ENCODE measurements at regions not wholly inside any gene's neighbourhood (a gene's known extent, or its start where the extent isn't known, plus 50 kb on each side); places are given as distances from the start of the nearest gene placed in this dataset.

GRCh38 chr14:100955201-100955600 is 51.7 kb upstream of the RTL1 start:
- WGBS: 76% methylated on average over 2 of the region's 2 CpGs
- DNase-seq (ENCODE audit: low spot score): no peak
- no peaks in the 10 kb centered on the region for H3K36me3 ChIP-seq

GRCh38 chr14:100962494-100962893 is 59.0 kb upstream of the RTL1 start:
- no peak overlapping the region for H3K4me3 ChIP-seq
- DNase-seq (ENCODE audit: low spot score): no peak
- WGBS: 46% methylated on average over 1 of the region's 1 CpG
- H3K27me3 ChIP-seq (replicated peaks; ENCODE audit: insufficient read depth): no peaks in the 10 kb centered on the region
- H3K9me3 ChIP-seq: no peaks in the 10 kb centered on the region
- no peak for TF ChIP-seq POLR2A (IDR thresholded peaks at IDR 0.05)
- no peak overlapping the region for H3K27ac ChIP-seq
- H3K36me3 ChIP-seq: no peaks in the 10 kb centered on the region
- no peaks in the 10 kb centered on the region for H3K4me1 ChIP-seq (replicated peaks)
- intact Hi-C loops (cut with DNase I): no loop called here

More at GRCh38 chr14:100955201-100955600, 51.7 kb upstream of the RTL1 start:
- Histone ChIP-seq H3K27me3 (replicated peaks; ENCODE audit: insufficient read depth) (no peaks in the 10 kb centered on the region), H3K4me3 (no peak overlapping the region), H3K9me3 (no peaks in the 10 kb centered on the region), H3K4me1 (replicated peaks) (no peaks in the 10 kb centered on the region), H3K27ac (no peak overlapping the region)
- intact Hi-C loops (cut with DNase I): no loop called here
- TF ChIP-seq POLR2A (IDR thresholded peaks at IDR 0.05) (no peak), POLR2AphosphoS5 (IDR thresholded peaks at IDR 0.05) (no peak), CTCF (IDR thresholded peaks at IDR 0.05) (no peak)

GRCh38 chr14:100965296-100965695 is 61.8 kb upstream of the RTL1 start:
- TF ChIP-seq POLR2A (IDR thresholded peaks at IDR 0.05) (no peak), POLR2AphosphoS5 (IDR thresholded peaks at IDR 0.05) (no peak), CTCF (IDR thresholded peaks at IDR 0.05) (no peak)
- no peak for DNase-seq (ENCODE audit: low spot score)
- 86% methylated on average over 8 of the region's 8 CpGs for WGBS
- no peaks in the 10 kb centered on the region for H3K36me3 ChIP-seq
- no peaks in the 10 kb centered on the region for H3K9me3 ChIP-seq
- H3K4me1 ChIP-seq (replicated peaks): no peaks in the 10 kb centered on the region
- intact Hi-C loops (cut with DNase I): no loop called here
- no peak overlapping the region for H3K4me3 ChIP-seq
- no peaks in the 10 kb centered on the region for H3K27me3 ChIP-seq (replicated peaks; ENCODE audit: insufficient read depth)
- H3K27ac ChIP-seq: no peak overlapping the region

- Histone ChIP-seq H3K27me3 (replicated peaks; ENCODE audit: insufficient read depth) (no peaks in the 10 kb centered on the region), H3K4me1 (replicated peaks) (no peaks in the 10 kb centered on the region), H3K9me3 (no peaks in the 10 kb centered on the region), H3K36me3 (no peaks in the 10 kb centered on the region), H3K4me3 (no peak overlapping the region), H3K27ac (no peak overlapping the region)
- WGBS: 75% methylated on average over 3 of the region's 3 CpGs
- no peak for DNase-seq (ENCODE audit: low spot score)
- TF ChIP-seq POLR2AphosphoS5 (IDR thresholded peaks at IDR 0.05) (no peak), POLR2A (IDR thresholded peaks at IDR 0.05) (no peak), CTCF (IDR thresholded peaks at IDR 0.05) (no peak)
- intact Hi-C loops (cut with DNase I): no loop called here
Measured at GRCh38 chr14:100967178-100967577, 63.7 kb upstream of the RTL1 start.

GRCh38 chr14:100967930-100968329 is 64.4 kb upstream of the RTL1 start:
- no peak overlapping the region for H3K27ac ChIP-seq
- 78% methylated on average over 2 of the region's 2 CpGs for WGBS
- DNase-seq (ENCODE audit: low spot score): no peak
- H3K4me3 ChIP-seq: no peak overlapping the region
- no peaks in the 10 kb centered on the region for H3K27me3 ChIP-seq (replicated peaks; ENCODE audit: insufficient read depth)
- H3K4me1 ChIP-seq (replicated peaks): no peaks in the 10 kb centered on the region
- intact Hi-C loops (cut with DNase I): no loop called here
- TF ChIP-seq POLR2A (IDR thresholded peaks at IDR 0.05): no peak
- TF ChIP-seq POLR2AphosphoS5 (IDR thresholded peaks at IDR 0.05): no peak
- TF ChIP-seq CTCF (IDR thresholded peaks at IDR 0.05): no peak
- no peaks in the 10 kb centered on the region for H3K9me3 ChIP-seq
- no peaks in the 10 kb centered on the region for H3K36me3 ChIP-seq

Data from prostate gland (tissue), 2 donors.